Gastrocnemius medialis (tissue), 4 donors: ENCODE measurements at regions not wholly inside any gene's neighbourhood (a gene's known extent, or its start where the extent isn't known, plus 50 kb on each side); places are given as distances from the start of the nearest gene placed in this dataset.

Source experiments
- CTCF ChIP-seq, 5 experiments: fragments of 450-650 bp in 3 of 5; fragments of 200-600 bp in 2 of 5; sonication (generic) in 2 of 5; IDR thresholded peaks in 4 of 5; conservative IDR thresholded peaks in 1 of 5; 1 replicate in 4 of 5; 2 replicates in 1 of 5; pipeline ENCODE4 v1.5.1; 2016 to 2019; ENCODE audit warnings: antibody characterized with exemption in 5 of 5, mild to moderate bottlenecking in 3 of 5, moderate library complexity in 3 of 5
- POLR2A ChIP-seq, 2 donors: fragments of 450-650 bp; IDR thresholded peaks; one replicate each; pipeline ENCODE4 v1.6.1; 2017; ENCODE audit warnings: antibody characterized with exemption in 2 of 2, mild to moderate bottlenecking in 2 of 2, moderate library complexity in 2 of 2

- TF ChIP-seq CTCF (IDR thresholded peaks at IDR 0.05 in 4 of 5, conservative IDR thresholded peaks at IDR 0.05 in 1 of 5) (no peak), POLR2A (IDR thresholded peaks at IDR 0.05) (no peak)
These were observed 199.5 kb downstream of the KCNN2 start for GRCh38 chr5:114561415-114561814.
